22Rv1 (cell line): ENCODE measurements at regions not wholly inside any gene's neighbourhood (a gene's known extent, or its start where the extent isn't known, plus 50 kb on each side); places are given as distances from the start of the nearest gene placed in this dataset.
A peak's percentile ranks its signal among the peaks of the same experiment; 100 is the strongest.

ENCODE experiments used
- H3K27ac ChIP-seq: fragments of 450-650 bp; 2 replicates; pipeline ENCODE4 v1.5.1; 2017
- CTCF ChIP-seq: fragments of 450-650 bp; IDR thresholded peaks from 2 replicates; pipeline ENCODE4 v1.5.1; 2017; ENCODE audit warnings: mild to moderate bottlenecking
- ZFX ChIP-seq: fragments of 450-650 bp; IDR thresholded peaks from 2 replicates; pipeline ENCODE4 v1.6.1; 2017; ENCODE audit warnings: antibody characterized with exemption, borderline replicate concordance

- TF ChIP-seq ZFX: no peak
- no peak for TF ChIP-seq CTCF
- H3K27ac ChIP-seq: no peak overlapping the region
These were observed 250.9 kb upstream of the OR4E1 start for GRCh38 chr14:21924479-21924878.

GRCh38 chr14:21923820-21924219, 250.2 kb upstream of the OR4E1 start:
- TF ChIP-seq CTCF (no peak), ZFX (no peak)

GRCh38 chr14:21921453-21921852, 247.8 kb upstream of the OR4E1 start:
- no peak overlapping the region for H3K27ac ChIP-seq
- no peak for TF ChIP-seq ZFX
- TF ChIP-seq CTCF: no peak

More at GRCh38 chr14:21923820-21924219, 250.2 kb upstream of the OR4E1 start:
- no peak overlapping the region for H3K27ac ChIP-seq

GRCh38 chr14:21917699-21918436, 244.2 kb upstream of the OR4E1 start:
- H3K27ac ChIP-seq: no peak overlapping the region
- TF ChIP-seq CTCF (peak; percentile 91), ZFX (no peak)

GRCh38 chr14:21915826-21916225, 242.2 kb upstream of the OR4E1 start:
- no peak for TF ChIP-seq ZFX
- TF ChIP-seq CTCF: no peak

GRCh38 chr14:21913759-21914158, 240.1 kb upstream of the OR4E1 start:
- TF ChIP-seq ZFX (no peak), CTCF (peak; percentile 84)
- no peak overlapping the region for H3K27ac ChIP-seq

More at GRCh38 chr14:21915826-21916225, 242.2 kb upstream of the OR4E1 start:
- peak overlapping the region; percentile 47 for H3K27ac ChIP-seq

GRCh38 chr14:21912367-21912766, 238.7 kb upstream of the OR4E1 start:
- TF ChIP-seq CTCF (no peak), ZFX (no peak)
- no peak overlapping the region for H3K27ac ChIP-seq
